HCT116 (cell line): ENCODE measurements at regions not wholly inside any gene's neighbourhood (a gene's known extent, or its start where the extent isn't known, plus 50 kb on each side); places are given as distances from the start of the nearest gene placed in this dataset.

ENCODE experiments used
- ATAC-seq: fragments of 200-7000 bp; cut with Tn5 transposase; 2 replicates; pipeline ENCODE4 v1.9.1; 2020; ENCODE audit warnings: mild to moderate bottlenecking, moderate library complexity
- BruUV-seq: library from RNA; stranded (reverse); fragments of 400-500 nt; replicated peaks from 2 replicates; lab custom pipeline; 2021; lab: Mats Ljungman, UMichigan
- CTCF ChIA-PET: fragments of 300-600 bp; sonication (Branson Sonifier 250); formaldehyde crosslinking; loops from one replicate; lab custom pipeline; 2021; ENCODE audit warnings: antibody characterized with exemption; lab: Charles Lee
- POLR2A ChIA-PET: fragments of 300-600, 350-600 bp; sonication (Branson Sonifier 250); formaldehyde crosslinking; loops from one replicate; lab custom pipeline; 2021; ENCODE audit warnings: antibody characterized with exemption; lab: Charles Lee
- RAD21 ChIA-PET, 2 experiments: fragments of 300-600 bp; sonication (Branson Sonifier 250); formaldehyde crosslinking; loops; one replicate each; lab custom pipeline; 2023; ENCODE audit warnings: low total read pairs in 2 of 2; ENCODE audit not compliant: uncharacterized antibody in 2 of 2, unreplicated experiment in 2 of 2, low non-redundant PET in 1 of 2; lab: Charles Lee
- DNase-seq: peaks from one replicate; pipeline ENCODE4 v3.0.0-alpha.2; 2010; ENCODE audit warnings: low read depth, low spot score
- H2AFZ ChIP-seq: fragments of 200-600 bp; shearing (Covaris generic), sonication (generic); 2 replicates; pipeline ENCODE4 v1.6.1; 2017; ENCODE audit warnings: low read depth, mixed run types, mixed read lengths, antibody characterized with exemption, low read length; ENCODE audit not compliant: poor library complexity, severe bottlenecking
- H3K27ac ChIP-seq: 2 replicates; pipeline ENCODE4 v1.5.1; 2012; ENCODE audit warnings: low read depth, low read length
- H3K27me3 ChIP-seq: fragments of 200-600 bp; sonication (generic); 2 replicates; pipeline ENCODE4 v1.6.1; 2016; ENCODE audit warnings: mixed run types, low read length, mixed read lengths; ENCODE audit not compliant: insufficient read depth
- H3K36me3 ChIP-seq, 2 experiments: fragments of 200-500 bp in 1 of 2; fragments of 200-600 bp in 1 of 2; sonication (Bioruptor generic) in 1 of 2; sonication (generic) in 1 of 2; 2 replicates each; pipeline versions ENCODE4 v1.5.1 to v1.6.1; 2014 to 2016; ENCODE audit warnings: low read length in 2 of 2, inconsistent platforms in 1 of 2, mixed read lengths in 1 of 2, mixed run types in 1 of 2; ENCODE audit not compliant: insufficient read depth in 2 of 2, control insufficient read depth in 1 of 2
- H3K4me1 ChIP-seq, 2 experiments: fragments of 200-600 bp in 1 of 2; sonication (generic) in 1 of 2; 2 replicates each; pipeline versions ENCODE4 v1.5.1 to v1.6.1; 2012 to 2017; ENCODE audit warnings: low read length in 2 of 2, inconsistent platforms in 1 of 2, mild to moderate bottlenecking in 1 of 2, mixed read lengths in 1 of 2, mixed run types in 1 of 2, moderate library complexity in 1 of 2; ENCODE audit not compliant: insufficient read depth in 2 of 2, control insufficient read depth in 1 of 2
- H3K4me2 ChIP-seq: fragments of 200-600 bp; sonication (generic); 2 replicates; pipeline ENCODE4 v1.6.1; 2017; ENCODE audit warnings: mixed run types, low read length, mixed read lengths
- H3K4me3 ChIP-seq, 2 experiments: fragments of 200-600 bp in 1 of 2; sonication (generic) in 1 of 2; replicated peaks in 1 of 2; 2 replicates each; pipeline ENCODE4 v1.5.1; 2011 to 2016; ENCODE audit warnings: low read length in 2 of 2, control low read depth in 1 of 2, low read depth in 1 of 2, mild to moderate bottlenecking in 1 of 2, mixed read lengths in 1 of 2, mixed run types in 1 of 2
- H3K79me2 ChIP-seq: fragments of 200-600 bp; sonication (generic); 2 replicates; pipeline ENCODE4 v1.6.1; 2017; ENCODE audit warnings: mild to moderate bottlenecking, mixed run types, low read length, moderate library complexity, mixed read lengths; ENCODE audit not compliant: insufficient read depth
- H3K9ac ChIP-seq: fragments of 200-600 bp; sonication (generic); 2 replicates; pipeline ENCODE4 v1.6.1; 2016; ENCODE audit warnings: low read length, mixed read lengths
- H3K9me2 ChIP-seq: fragments of 200-600 bp; sonication (generic), shearing (Covaris generic); 2 replicates; pipeline ENCODE4 v1.6.1; 2017; ENCODE audit warnings: mixed run types, mild to moderate bottlenecking, moderate library complexity; ENCODE audit not compliant: insufficient read depth
- H3K9me3 ChIP-seq, 2 experiments: fragments of 200-500 bp in 1 of 2; fragments of 200-600 bp in 1 of 2; sonication (Bioruptor generic) in 1 of 2; sonication (generic) in 1 of 2; 2 replicates each; pipeline ENCODE4 v1.6.1; 2014 to 2017; ENCODE audit warnings: low read length in 2 of 2, mixed read lengths in 2 of 2, inconsistent platforms in 1 of 2, low read depth in 1 of 2, mild to moderate bottlenecking in 1 of 2, mixed run types in 1 of 2, moderate library complexity in 1 of 2; ENCODE audit not compliant: control insufficient read depth in 1 of 2, insufficient read depth in 1 of 2
- H4K20me1 ChIP-seq: fragments of 200-600 bp; sonication (generic), shearing (Covaris generic); 2 replicates; pipeline ENCODE4 v1.6.1; 2017; ENCODE audit warnings: mixed run types, mild to moderate bottlenecking, moderate library complexity; ENCODE audit not compliant: insufficient read depth
- ATF3 ChIP-seq: IDR thresholded peaks from 2 replicates; pipeline ENCODE4 v1.6.1; 2012
- CBX3 ChIP-seq: IDR thresholded peaks from 2 replicates; pipeline ENCODE4 v1.6.1; 2012; ENCODE audit warnings: low read depth
- CEBPB ChIP-seq: IDR thresholded peaks from 2 replicates; pipeline ENCODE4 v1.6.1; 2012; ENCODE audit warnings: low read depth
- EGR1 ChIP-seq: IDR thresholded peaks from 2 replicates; pipeline ENCODE4 v1.6.1; 2012; ENCODE audit warnings: low read depth
- ELF1 ChIP-seq: IDR thresholded peaks from 2 replicates; pipeline ENCODE4 v1.6.1; 2012; ENCODE audit warnings: low read depth, borderline replicate concordance
- EZH2 ChIP-seq: fragments of 200-600 bp; sonication (generic); IDR thresholded peaks from 2 replicates; pipeline ENCODE4 v1.6.1; 2017; ENCODE audit warnings: antibody characterized with exemption, mixed run types
- EZH2phosphoT487 ChIP-seq: fragments of 200-600 bp; IDR thresholded peaks from 2 replicates; pipeline ENCODE4 v1.6.1; 2018; ENCODE audit warnings: antibody characterized with exemption, borderline replicate concordance
- FOSL1 ChIP-seq: IDR thresholded peaks from 2 replicates; pipeline ENCODE4 v1.6.1; 2012; ENCODE audit warnings: low read depth
- MAX ChIP-seq: IDR thresholded peaks from 2 replicates; pipeline ENCODE4 v1.6.1; 2012
- POLR2A ChIP-seq: IDR thresholded peaks from 2 replicates; pipeline ENCODE4 v1.7.0; 2011; ENCODE audit warnings: borderline replicate concordance; ENCODE audit not compliant: insufficient read depth, insufficient read length; ENCODE audit errors: extremely low read depth
- RAD21 ChIP-seq: IDR thresholded peaks from 2 replicates; pipeline ENCODE4 v1.6.1; 2012; ENCODE audit warnings: low read depth, mild to moderate bottlenecking
- REST ChIP-seq: IDR thresholded peaks from 2 replicates; pipeline ENCODE4 v1.6.1; 2012; ENCODE audit warnings: low read depth
- SIN3A ChIP-seq: IDR thresholded peaks from 2 replicates; pipeline ENCODE4 v1.6.1; 2012; ENCODE audit warnings: low read depth
- SRF ChIP-seq: IDR thresholded peaks from 2 replicates; pipeline ENCODE4 v1.6.1; 2012; ENCODE audit warnings: low read depth
- TCF7L2 ChIP-seq: IDR thresholded peaks from 2 replicates; pipeline ENCODE4 v1.7.0; 2011; ENCODE audit warnings: borderline replicate concordance, inconsistent platforms; ENCODE audit not compliant: insufficient read depth, insufficient read length; ENCODE audit errors: extremely low read depth
- YY1 ChIP-seq: IDR thresholded peaks from 2 replicates; pipeline ENCODE4 v1.6.1; 2011; ENCODE audit warnings: low read length, low read depth, moderate library complexity, mild to moderate bottlenecking; ENCODE audit not compliant: insufficient replicate concordance; ENCODE audit errors: extremely low read depth
- ZBTB33 ChIP-seq: IDR thresholded peaks from 2 replicates; pipeline ENCODE4 v1.6.1; 2011; ENCODE audit warnings: mild to moderate bottlenecking, low read length, moderate library complexity; ENCODE audit not compliant: insufficient replicate concordance; ENCODE audit errors: extremely low read depth
- ZFX ChIP-seq: fragments of 450-650 bp; IDR thresholded peaks from 2 replicates; pipeline ENCODE4 v1.6.1; 2017
- intact Hi-C: fragments of 100-400 bp; cut with micrococcal nuclease; formaldehyde crosslinking; loops from 2 replicates; pipeline ENCODE4 v1.10.0; 2022

GRCh38 chr13:46949211-46949610, 52.4 kb upstream of the HTR2A start:
- TF ChIP-seq FOSL1 (no peak), REST (no peak), CEBPB (no peak), SRF (no peak), POLR2A (no peak), YY1 (no peak), RAD21 (no peak), TCF7L2 (no peak), EZH2 (no peak), SIN3A (no peak), ZBTB33 (no peak), ELF1 (no peak), MAX (no peak), CBX3 (no peak), ZFX (no peak), EGR1 (no peak), EZH2phosphoT487 (no peak), ATF3 (no peak)
- TF ChIP-seq, all 23 proteins: peak for 0
- Histone ChIP-seq H3K4me2 (no peak overlapping the region), H3K36me3 (no peaks in the 10 kb centered on the region), H3K9me2 (no peaks in the 10 kb centered on the region), H2AFZ (no peak overlapping the region), H3K27ac (no peak overlapping the region), H3K9me3 (no peaks in the 10 kb centered on the region), H3K4me1 (peaks cover 0 to 5% of the 10 kb centered on the region in 2 experiments; a peak in 1 of 4 replicates), H3K4me3 (no peak overlapping the region), H3K27me3 (peaks cover 22% of the 10 kb centered on the region), H4K20me1 (no peaks in the 10 kb centered on the region; the same call in 1 of the 2 replicates), H3K9ac (no peak overlapping the region), H3K79me2 (no peaks in the 10 kb centered on the region)
- DNase-seq (no peak), ATAC-seq (no peak)
- intact Hi-C loops: no loop called here
- BruUV-seq: no TSS peak
- ChIA-PET POLR2A (no interaction called here), CTCF (interaction anchor here (0.9 kb wide), 2 partner anchors 14 to 24 kb away, joined by 5 read pairs; no protein-coding TSS in a partner anchor), RAD21 (no interaction called here)
